Neuronal stem cell (in vitro differentiated cells): ENCODE measurements at regions not wholly inside any gene's neighbourhood (a gene's known extent, or its start where the extent isn't known, plus 50 kb on each side); places are given as distances from the start of the nearest gene placed in this dataset.
"Not testable (repeated sequence)": the region's sequence is repeated elsewhere in the genome, so short reads cannot be mapped to it uniquely, and the experiment has no call there.

ENCODE experiments used
- DNase-seq: peaks from one replicate; pipeline ENCODE4 v3.0.0-alpha.2; 2013; ENCODE audit warnings: low spot score
- H2AFZ ChIP-seq: one replicate; pipeline ENCODE4 v1.6.1; 2013; ENCODE audit warnings: mild to moderate bottlenecking, low read length, inconsistent platforms
- H2AK5ac ChIP-seq: 2 replicates; pipeline ENCODE4 v1.6.1; 2013; ENCODE audit warnings: low read depth, mild to moderate bottlenecking, inconsistent platforms, low read length, moderate library complexity, mixed read lengths
- H2BK120ac ChIP-seq: 2 replicates; pipeline ENCODE4 v1.6.1; 2013; ENCODE audit warnings: low read depth, mild to moderate bottlenecking, inconsistent platforms, low read length, moderate library complexity, mixed read lengths
- H2BK12ac ChIP-seq: one replicate; pipeline ENCODE4 v1.6.1; 2013; ENCODE audit warnings: low read length, inconsistent platforms
- H2BK15ac ChIP-seq: 2 replicates; pipeline ENCODE4 v1.6.1; 2013; ENCODE audit warnings: mild to moderate bottlenecking, low read length, inconsistent platforms, mixed read lengths
- H2BK5ac ChIP-seq: one replicate; pipeline ENCODE4 v1.6.1; 2013; ENCODE audit warnings: inconsistent platforms, mild to moderate bottlenecking, low read length, moderate library complexity
- H3K14ac ChIP-seq: one replicate; pipeline ENCODE4 v1.6.1; 2013; ENCODE audit warnings: low read length, inconsistent platforms
- H3K18ac ChIP-seq: 2 replicates; pipeline ENCODE4 v1.6.1; 2013; ENCODE audit warnings: low read length, inconsistent platforms
- H3K23ac ChIP-seq: 2 replicates; pipeline ENCODE4 v1.6.1; 2013; ENCODE audit warnings: low read depth, mild to moderate bottlenecking, mixed read lengths, low read length, inconsistent platforms; ENCODE audit not compliant: poor library complexity
- H3K27ac ChIP-seq: replicated peaks from 3 replicates; pipeline ENCODE4 v1.5.1; 2013; ENCODE audit warnings: low read length, inconsistent platforms
- H3K27me3 ChIP-seq, 3 experiments: 2 replicates each; pipeline ENCODE4 v1.6.1; 2013; ENCODE audit warnings: low read length in 3 of 3, mild to moderate bottlenecking in 2 of 3, inconsistent platforms in 1 of 3, low read depth in 1 of 3, mixed read lengths in 1 of 3, moderate library complexity in 1 of 3; ENCODE audit not compliant: control insufficient read depth in 3 of 3, insufficient read depth in 3 of 3
- H3K36me3 ChIP-seq, 2 donors: replicated peaks in 1 of 2; 2 replicates each; pipeline ENCODE4 v1.6.1; 2013; ENCODE audit warnings: low read length in 2 of 2; ENCODE audit not compliant: control insufficient read depth in 2 of 2, insufficient read depth in 2 of 2
- H3K4ac ChIP-seq: 2 replicates; pipeline ENCODE4 v1.6.1; 2013; ENCODE audit warnings: inconsistent platforms, mild to moderate bottlenecking, low read length, moderate library complexity
- H3K4me1 ChIP-seq, 2 donors: 1 replicate in 1 of 2; 2 replicates in 1 of 2; pipeline ENCODE4 v1.6.1; 2013; ENCODE audit warnings: low read length in 2 of 2, low read depth in 1 of 2; ENCODE audit not compliant: control insufficient read depth in 2 of 2, insufficient read depth in 1 of 2
- H3K4me2 ChIP-seq: one replicate; pipeline ENCODE4 v1.6.1; 2013; ENCODE audit warnings: mild to moderate bottlenecking, low read length, inconsistent platforms; ENCODE audit not compliant: insufficient read depth, poor library complexity, severe bottlenecking
- H3K4me3 ChIP-seq, 2 donors: 2 replicates each; pipeline ENCODE4 v1.5.1; 2013; ENCODE audit warnings: low read length in 2 of 2, mild to moderate bottlenecking in 2 of 2, inconsistent platforms in 1 of 2, moderate library complexity in 1 of 2
- H3K79me1 ChIP-seq: one replicate; pipeline ENCODE4 v1.6.1; 2013; ENCODE audit warnings: low read depth, mild to moderate bottlenecking, inconsistent platforms, low read length, moderate library complexity
- H3K9ac ChIP-seq: one replicate; pipeline ENCODE4 v1.6.1; 2013; ENCODE audit warnings: mild to moderate bottlenecking, low read depth, low read length, inconsistent platforms; ENCODE audit not compliant: poor library complexity
- H3K9me3 ChIP-seq, 2 donors: replicated peaks in 1 of 2; 2 replicates each; pipeline versions ENCODE3 to v1.6.1; 2013; ENCODE audit warnings: low read length in 2 of 2, mild to moderate bottlenecking in 2 of 2, inconsistent platforms in 1 of 2, low read depth in 1 of 2, mixed read lengths in 1 of 2, moderate library complexity in 1 of 2; ENCODE audit not compliant: control insufficient read depth in 2 of 2, insufficient read depth in 1 of 2
- H4K8ac ChIP-seq: one replicate; pipeline ENCODE4 v1.6.1; 2013; ENCODE audit warnings: low read depth, mild to moderate bottlenecking, inconsistent platforms, low read length, moderate library complexity
- H4K91ac ChIP-seq: one replicate; pipeline ENCODE4 v1.6.1; 2013; ENCODE audit warnings: low read length, low read depth, mild to moderate bottlenecking, inconsistent platforms; ENCODE audit not compliant: poor library complexity
- WGBS, 2 donors: extraction: QIAGEN DNeasy Blood & Tissue Kit; methylation state at CpG; one replicate each; pipeline ENCODE4 v1.1.7; 2013; ENCODE audit warnings: missing lambda C conversion rate in 2 of 2, mixed read lengths in 1 of 2; ENCODE audit not compliant: insufficient read length in 2 of 2, insufficient replicate concordance in 1 of 2; ENCODE audit errors: extremely low coverage in 2 of 2; 5-methylcytosine and 5-hydroxymethylcytosine counted together

- Histone ChIP-seq H4K8ac (no peak overlapping the region), H2AFZ (no peak overlapping the region), H3K4me2 (no peak overlapping the region), H3K9me3 (no peaks in the 10 kb centered on the region), H3K27me3 (no peaks in the 10 kb centered on the region), H3K4me1 (no peaks in the 10 kb centered on the region), H3K36me3 (no peaks in the 10 kb centered on the region), H4K91ac (no peak overlapping the region), H2BK120ac (no peak overlapping the region), H2BK15ac (no peak overlapping the region), H2BK12ac (no peak overlapping the region), H3K27ac (no peak overlapping the region), H3K23ac (no peak overlapping the region), H3K18ac (no peak overlapping the region), H3K14ac (no peak overlapping the region), H3K79me1 (no peaks in the 10 kb centered on the region), H3K9ac (no peak overlapping the region), H2AK5ac (no peak overlapping the region), H3K4ac (no peak overlapping the region), H3K4me3 (no peak overlapping the region), H2BK5ac (no peak overlapping the region)
- no peak for DNase-seq
- no CpG with 5 or more reads among the region's 4 CpGs for WGBS, 2 donors
Observed at GRCh38 chr18:71233177-71233576, 944.3 kb downstream of the SOCS6 start.

DNA sequence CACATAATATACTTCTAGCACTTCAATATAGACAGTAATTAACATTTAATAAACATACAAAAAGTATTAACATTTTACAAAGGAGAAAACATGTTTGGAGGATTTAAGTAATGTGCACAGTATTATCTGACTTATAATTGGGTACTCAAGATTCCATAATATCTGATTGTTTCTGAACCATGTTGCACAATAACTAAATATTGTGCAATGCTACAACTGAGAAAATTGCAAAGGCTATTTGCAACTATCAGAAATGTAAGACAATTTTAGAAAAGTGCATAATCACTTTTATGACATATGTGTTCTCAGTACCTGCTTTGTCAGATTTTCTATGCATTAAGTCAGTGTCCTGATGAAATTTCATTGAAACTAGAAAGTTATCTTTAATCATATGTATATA lies 934.6 kb downstream of the SOCS6 start:
- no peaks in the 10 kb centered on the region for H3K27me3 ChIP-seq
- H3K4ac ChIP-seq, result no peak overlapping the region
- H3K36me3 ChIP-seq, result no peaks in the 10 kb centered on the region
- H4K8ac ChIP-seq, result no peak overlapping the region
- H3K9me3 ChIP-seq, result peaks cover 0 to 2% of the 10 kb centered on the region in 2 donors
- H3K9ac ChIP-seq, result no peak overlapping the region
- H2AFZ ChIP-seq, result no peak overlapping the region
- H3K18ac ChIP-seq, result no peak overlapping the region
- no peak overlapping the region for H3K27ac ChIP-seq
- H3K4me3 ChIP-seq, result no peak overlapping the region
- no peaks in the 10 kb centered on the region for H3K79me1 ChIP-seq
- H3K14ac ChIP-seq, result no peak overlapping the region
- no peak overlapping the region for H2BK12ac ChIP-seq
- DNase-seq, result no peak
- no peak overlapping the region for H2BK5ac ChIP-seq
- no peak overlapping the region for H2AK5ac ChIP-seq
- H2BK15ac ChIP-seq, result no peak overlapping the region
- H3K4me2 ChIP-seq, result no peak overlapping the region
- H3K23ac ChIP-seq, result no peak overlapping the region
- no peak overlapping the region for H2BK120ac ChIP-seq
- no peaks in the 10 kb centered on the region for H3K4me1 ChIP-seq
- H4K91ac ChIP-seq, result no peak overlapping the region

DNA sequence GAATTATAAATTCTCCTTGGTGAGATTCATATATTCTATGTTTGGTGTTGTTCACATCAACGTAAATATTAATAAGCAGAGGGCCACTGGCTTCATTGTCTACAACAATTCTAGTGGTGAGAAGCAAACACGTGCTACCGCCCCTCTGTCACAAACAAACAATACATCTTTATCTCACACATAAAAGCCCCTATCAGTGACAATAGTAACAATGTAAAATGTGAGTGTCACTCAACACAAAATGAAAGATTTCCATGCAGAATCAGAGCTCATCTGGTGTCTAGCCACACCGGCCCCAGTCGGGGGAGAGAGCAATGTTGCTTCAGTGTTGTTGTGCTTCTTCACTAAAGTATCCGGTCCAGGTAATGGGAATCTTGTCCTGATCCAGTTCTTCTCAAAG lies 932.6 kb downstream of the SOCS6 start:
- H3K14ac ChIP-seq, result no peak overlapping the region
- H3K79me1 ChIP-seq, result no peaks in the 10 kb centered on the region
- no peak overlapping the region for H3K4me3 ChIP-seq
- no peak overlapping the region for H2BK15ac ChIP-seq
- no peak overlapping the region for H2AK5ac ChIP-seq
- H2AFZ ChIP-seq, result no peak overlapping the region
- H3K27ac ChIP-seq, result no peak overlapping the region
- H4K8ac ChIP-seq, result no peak overlapping the region
- no peak overlapping the region for H4K91ac ChIP-seq
- DNase-seq, result no peak
- no peak overlapping the region for H3K9ac ChIP-seq
- no peak overlapping the region for H3K23ac ChIP-seq
- no peaks in the 10 kb centered on the region for H3K36me3 ChIP-seq
- H3K4me1 ChIP-seq, result no peaks in the 10 kb centered on the region
- no peak overlapping the region for H2BK12ac ChIP-seq
- H3K9me3 ChIP-seq, result peaks cover 0 to 2% of the 10 kb centered on the region in 2 donors
- whole genome bisulfite sequencing, 2 donors, result no CpG with 5 or more reads among the region's 6 CpGs
- H3K4ac ChIP-seq, result no peak overlapping the region
- no peak overlapping the region for H3K4me2 ChIP-seq
- no peak overlapping the region for H2BK120ac ChIP-seq
- no peak overlapping the region for H3K18ac ChIP-seq
- H2BK5ac ChIP-seq, result no peak overlapping the region
- H3K27me3 ChIP-seq, result no peaks in the 10 kb centered on the region

GRCh38 chr18:71212739-71213138 lies 923.9 kb downstream of the SOCS6 start:
- H2BK120ac ChIP-seq, H3K27ac ChIP-seq, H3K23ac ChIP-seq, H2AFZ ChIP-seq, H3K14ac ChIP-seq, H3K36me3 ChIP-seq, H2BK5ac ChIP-seq, H3K4ac ChIP-seq, H3K79me1 ChIP-seq, H3K4me3 ChIP-seq, H3K27me3 ChIP-seq, H4K8ac ChIP-seq, H3K18ac ChIP-seq, H3K9ac ChIP-seq, H2AK5ac ChIP-seq, H2BK12ac ChIP-seq, DNase-seq, H2BK15ac ChIP-seq, H4K91ac ChIP-seq, H3K4me2 ChIP-seq, H3K9me3 ChIP-seq, H3K4me1 ChIP-seq: not testable (repeated sequence)
- WGBS, 2 donors, result no CpG with 5 or more reads among the region's 26 CpGs
